ENCODE measurements at regions not wholly inside any gene's neighbourhood (a gene's known extent, or its start where the extent isn't known, plus 50 kb on each side); places are given as distances from the start of the nearest gene placed in this dataset.

GRCh38 chr16:79417601-79418008, 182.9 kb downstream of the MAF start:
- TF ChIP-seq CTCF (IDR thresholded peaks at IDR 0.05): no peak
- no peak for TF ChIP-seq POLR2A (IDR thresholded peaks at IDR 0.05)

Measured in esophagus squamous epithelium (tissue), 4 donors.